NCI-H187 treated with DMSO at 0.1 percent for 48 hours (cell line): ENCODE measurements at regions not wholly inside any gene's neighbourhood (a gene's known extent, or its start where the extent isn't known, plus 50 kb on each side); places are given as distances from the start of the nearest gene placed in this dataset.
"Not testable (repeated sequence)": the region's sequence is repeated elsewhere in the genome, so short reads cannot be mapped to it uniquely, and the experiment has no call there.

ENCODE experiments used
- DNase-seq: peaks from one replicate; lab custom pipeline; 2025; lab: John Stamatoyannopoulos, UW

DNA sequence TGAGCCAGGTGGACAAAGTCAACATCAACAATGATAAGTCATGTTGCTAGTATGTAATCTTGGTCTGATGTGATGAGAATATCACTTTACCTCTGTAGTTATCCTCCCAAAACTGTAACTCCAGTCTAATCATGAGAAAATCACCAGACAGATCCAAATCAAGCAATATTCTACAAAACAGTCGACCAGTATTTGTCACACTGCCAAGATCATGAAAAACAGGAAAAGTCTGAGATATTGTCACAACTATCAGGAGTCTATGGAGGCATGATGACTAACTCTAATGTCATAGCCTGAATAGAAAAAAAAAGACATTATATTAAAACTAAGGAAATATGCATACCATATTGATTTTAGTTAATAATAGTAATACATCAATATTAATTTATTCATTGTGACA lies 1883.3 kb upstream of the CELF4 start:
- DNase-seq = no peak

- not testable (repeated sequence) for DNase-seq
These were observed 1879.4 kb upstream of the CELF4 start for GRCh38 chr18:39444957-39445356.

- DNase-seq = no peak
These were observed 1876.0 kb upstream of the CELF4 start for GRCh38 chr18:39441648-39442047.

GRCh38 chr18:39435996-39436395 lies 1870.4 kb upstream of the CELF4 start:
- no peak for DNase-seq

DNA sequence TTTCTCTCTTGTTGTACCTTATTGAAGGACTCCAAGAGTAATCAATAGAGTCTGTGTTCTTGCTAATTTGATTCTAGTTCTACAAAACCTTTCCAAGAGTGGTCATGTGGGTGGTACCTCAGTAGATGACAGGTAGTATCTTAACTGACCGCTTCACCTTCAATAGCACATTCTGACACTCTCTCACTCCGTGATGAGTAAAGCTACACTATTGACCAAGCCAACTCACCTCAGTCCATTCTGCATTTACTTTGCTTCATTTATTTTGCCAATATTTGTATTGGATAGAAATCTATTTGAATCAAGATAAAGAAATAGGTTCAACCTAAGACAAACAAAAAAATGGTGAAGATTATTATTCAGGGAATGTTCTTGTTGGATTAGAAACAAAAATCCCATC lies 1869.6 kb upstream of the CELF4 start:
- no peak for DNase-seq

DNA sequence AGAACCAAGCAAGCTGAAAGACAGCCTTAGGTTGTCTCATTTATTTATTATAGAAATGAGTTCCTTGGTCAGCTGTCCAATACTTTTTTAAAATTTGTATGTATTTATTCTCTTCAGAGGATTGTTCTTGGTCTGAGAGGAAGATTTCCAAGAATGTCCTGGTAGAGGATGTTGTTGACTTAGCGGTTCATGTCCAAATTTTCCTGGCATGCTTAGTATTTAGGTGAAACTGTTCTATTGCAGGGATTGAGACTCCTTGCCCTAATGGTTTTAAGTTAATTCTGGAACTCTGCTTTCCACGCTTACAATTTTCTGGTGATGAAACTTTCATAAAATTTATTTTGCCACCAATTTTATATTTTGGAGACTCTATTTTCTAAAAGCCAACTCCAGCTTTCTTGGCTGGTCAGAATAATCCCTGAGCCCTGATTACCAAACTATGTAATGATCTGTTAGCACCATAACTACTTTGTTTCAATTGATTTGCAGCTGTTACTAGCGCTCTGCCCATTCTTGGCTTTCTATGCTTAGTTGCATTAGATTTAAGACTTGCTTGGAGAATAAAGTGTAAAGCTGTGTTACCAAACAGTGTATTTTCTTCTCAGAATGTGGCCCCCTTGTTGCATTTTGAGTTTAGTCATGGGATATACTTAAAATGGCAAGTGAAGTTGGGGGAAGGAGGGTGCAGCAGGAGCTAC lies 1868.8 kb upstream of the CELF4 start:
- no peak for DNase-seq

DNA sequence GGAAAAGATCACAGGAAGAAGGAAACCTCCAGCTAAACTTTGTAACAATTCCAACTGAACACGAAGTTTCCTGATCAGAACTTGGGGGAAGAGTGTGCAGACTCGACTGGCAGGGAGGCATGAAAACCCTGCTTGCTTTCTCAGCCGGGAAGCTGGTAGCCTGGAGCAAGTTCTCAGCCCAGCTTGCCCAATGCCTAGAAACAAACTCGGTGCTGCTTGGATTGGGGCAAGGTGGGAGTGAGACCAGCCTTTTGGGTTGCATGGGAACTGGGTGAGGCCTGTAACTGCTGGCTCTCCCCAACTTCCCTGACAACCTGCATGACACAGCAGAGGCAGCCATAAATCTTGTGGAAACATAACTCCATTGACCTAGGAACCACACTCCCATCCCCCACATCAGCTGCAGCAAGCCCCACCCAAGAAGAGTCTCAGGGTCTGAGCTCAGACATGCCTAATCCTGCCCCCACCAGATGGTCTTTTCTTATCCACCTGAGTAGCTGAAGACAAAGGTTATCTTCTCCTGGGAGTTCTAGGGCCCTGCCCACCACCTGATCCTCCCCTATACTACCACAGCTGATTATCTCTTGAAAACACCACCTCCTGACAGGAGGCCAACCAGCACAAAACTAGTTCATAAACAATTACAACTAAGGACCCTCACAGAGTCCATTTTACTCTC lies 1859.7 kb upstream of the CELF4 start:
- no peak for DNase-seq

GRCh38 chr18:39424261-39424660 lies 1858.7 kb upstream of the CELF4 start:
- DNase-seq = no peak

- DNase-seq = no peak
These were observed 1855.7 kb upstream of the CELF4 start for GRCh38 chr18:39421276-39421675.

DNA sequence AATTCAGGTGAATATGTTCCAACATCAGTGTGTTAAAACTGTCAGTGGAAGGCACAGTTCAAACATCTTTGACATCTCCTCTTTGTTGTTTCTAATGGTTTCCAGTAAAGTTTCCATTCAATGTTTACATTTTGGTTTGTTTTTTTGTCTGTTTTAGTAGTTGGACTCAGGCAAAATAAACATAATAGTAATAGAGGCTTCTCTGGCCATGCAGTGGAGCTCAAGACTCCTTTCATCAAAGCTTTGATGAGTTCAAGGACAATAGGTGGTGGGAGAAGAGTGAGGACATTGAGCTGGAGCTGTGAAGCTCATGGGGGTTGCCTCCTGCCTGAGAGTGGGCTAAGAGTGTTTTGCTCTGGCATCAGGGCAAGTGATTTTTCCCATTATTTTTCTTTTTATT lies 1853.7 kb upstream of the CELF4 start:
- no peak for DNase-seq

DNA sequence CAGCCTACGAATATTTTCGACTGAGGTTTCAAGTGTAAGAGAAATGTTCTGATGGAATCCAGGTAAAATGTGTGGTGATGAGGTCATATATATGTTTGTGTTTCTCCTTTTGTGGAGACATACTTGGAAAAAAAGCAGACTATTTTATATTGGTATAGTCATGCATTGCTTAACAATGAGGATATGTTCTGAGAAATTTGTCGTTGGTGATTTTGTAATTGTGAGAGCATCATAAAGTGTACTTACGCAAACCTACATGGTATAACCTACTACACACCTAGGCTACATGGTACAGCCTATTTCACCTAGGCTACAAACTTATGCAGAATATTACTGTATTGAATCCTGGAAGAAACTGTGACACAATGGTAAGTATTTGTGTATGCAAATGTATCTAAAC lies 1849.9 kb upstream of the CELF4 start:
- DNase-seq = no peak

GRCh38 chr18:39414009-39414700 lies 1848.6 kb upstream of the CELF4 start:
- no peak for DNase-seq

GRCh38 chr18:39406941-39407340 lies 1841.3 kb upstream of the CELF4 start:
- no peak for DNase-seq

GRCh38 chr18:39403121-39403520 lies 1837.5 kb upstream of the CELF4 start:
- DNase-seq = no peak

GRCh38 chr18:39399662-39400061 lies 1834.1 kb upstream of the CELF4 start:
- DNase-seq = no peak

DNA sequence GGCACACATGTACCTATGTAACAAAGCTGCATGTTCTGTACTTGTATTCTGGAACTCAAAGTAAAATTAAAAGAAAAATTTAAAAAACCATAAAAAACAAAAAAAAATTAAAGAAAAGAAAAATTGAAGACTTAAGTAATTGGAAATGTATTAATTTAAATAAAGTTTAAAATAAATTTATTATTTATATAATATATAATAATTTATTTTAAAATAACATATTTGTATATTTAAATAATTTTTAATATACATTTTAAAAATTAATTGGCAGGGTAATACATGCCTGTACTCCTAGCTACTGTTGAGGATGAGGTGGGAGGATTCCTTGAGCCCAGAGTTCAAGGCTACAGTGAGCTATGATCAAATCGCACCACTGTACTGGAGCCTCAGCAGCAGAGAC lies 1830.6 kb upstream of the CELF4 start:
- DNase-seq = no peak

DNA sequence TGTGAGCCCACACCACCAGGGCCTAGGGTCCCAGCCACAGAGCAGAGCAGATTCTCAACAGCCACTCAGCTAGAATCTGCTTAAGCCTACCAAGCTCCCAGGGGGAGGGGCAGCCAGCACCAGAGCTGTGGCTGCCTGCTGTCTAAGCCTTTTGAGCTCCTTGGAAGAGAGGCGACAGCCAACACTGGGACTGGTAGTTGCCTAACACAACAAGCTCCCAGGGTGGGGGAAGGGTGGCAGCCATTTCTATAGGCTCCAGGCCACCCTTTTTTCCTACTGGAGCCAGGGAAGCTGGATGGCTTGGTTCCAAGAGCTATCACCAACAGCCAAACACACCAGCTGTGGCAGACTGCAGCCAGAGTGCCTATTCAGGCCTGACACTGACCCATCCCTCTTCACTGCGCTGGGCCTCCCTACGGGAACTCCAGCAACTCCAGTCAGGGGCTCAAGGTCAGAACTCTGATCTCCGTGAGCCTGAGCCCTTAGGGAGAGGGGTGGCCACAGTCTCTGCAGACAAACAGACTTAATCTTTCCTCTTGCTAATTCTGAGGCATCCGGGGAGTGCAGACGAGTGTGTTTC lies 1824.3 kb upstream of the CELF4 start:
- DNase-seq = no peak

GRCh38 chr18:39380866-39381265 lies 1815.3 kb upstream of the CELF4 start:
- no peak for DNase-seq

- no peak for DNase-seq
These were observed 1814.7 kb upstream of the CELF4 start for GRCh38 chr18:39380186-39380725.

DNA sequence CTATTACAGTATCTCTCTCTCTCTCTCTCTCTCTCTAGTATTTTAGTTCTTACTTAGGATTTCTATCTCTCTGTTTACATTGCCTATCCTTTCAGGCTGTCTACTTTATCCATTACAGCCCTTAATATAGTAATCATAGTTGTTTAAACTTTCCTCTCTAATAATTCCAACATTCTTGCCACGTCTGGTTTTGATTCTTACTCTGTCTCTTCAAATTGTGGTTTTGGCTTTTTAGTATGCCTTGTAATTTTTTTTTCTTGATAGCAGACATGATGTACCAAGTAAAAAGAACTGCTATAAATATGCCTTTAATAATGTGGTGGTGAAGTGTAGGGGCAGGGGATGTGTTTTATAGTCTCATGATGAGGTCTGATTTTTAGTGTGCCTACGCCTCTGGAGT lies 1809.5 kb upstream of the CELF4 start:
- DNase-seq = no peak

GRCh38 chr18:39371996-39372395 lies 1806.4 kb upstream of the CELF4 start:
- no peak for DNase-seq

GRCh38 chr18:39366656-39367055 lies 1801.1 kb upstream of the CELF4 start:
- no peak for DNase-seq
